Naive thymus-derived CD4-positive, alpha-beta T cell (primary cell): ENCODE measurements at regions not wholly inside any gene's neighbourhood (a gene's known extent, or its start where the extent isn't known, plus 50 kb on each side); places are given as distances from the start of the nearest gene placed in this dataset.

Experiments used
- ATAC-seq: fragments of 150-1000 bp; cut with Tn5 transposase; 2 replicates; pipeline ENCODE4 v1.10.0; 2021; ENCODE audit warnings: mild to moderate bottlenecking, moderate library complexity
- CTCF ChIA-PET: fragments of 350-600 bp; sonication (Branson Sonifier 250); formaldehyde crosslinking; loops from one replicate; lab custom pipeline; 2021; ENCODE audit warnings: antibody characterized with exemption; lab: Charles Lee
- POLR2A ChIA-PET: fragments of 350-600 bp; sonication (Branson Sonifier 250); formaldehyde crosslinking; loops from one replicate; lab custom pipeline; 2021; ENCODE audit warnings: antibody characterized with exemption, inconsistent platforms; lab: Charles Lee
- DNase-seq, 9 donors: peaks; one replicate each; pipeline versions ENCODE4 v3.0.0 to v3.0.0-alpha.2; 2020 to 2022; ENCODE audit warnings: mixed read lengths in 1 of 9
- H3K27ac ChIP-seq: one replicate; pipeline ENCODE4 v1.7.0; 2013; ENCODE audit warnings: mild to moderate bottlenecking, low read depth, low read length, moderate library complexity
- H3K27me3 ChIP-seq, 2 donors: one replicate each; pipeline ENCODE4 v1.7.0; 2013; ENCODE audit warnings: low read length in 2 of 2, mild to moderate bottlenecking in 2 of 2, moderate library complexity in 2 of 2; ENCODE audit not compliant: control insufficient read depth in 2 of 2, insufficient read depth in 2 of 2
- H3K36me3 ChIP-seq, 3 experiments: 1 replicate in 2 of 3; 2 replicates in 1 of 3; pipeline ENCODE4 v1.7.0; 2013; ENCODE audit warnings: low read length in 3 of 3, mild to moderate bottlenecking in 3 of 3, moderate library complexity in 1 of 3; ENCODE audit not compliant: insufficient read depth in 3 of 3, control insufficient read depth in 2 of 3
- H3K4me1 ChIP-seq, 2 donors: one replicate each; pipeline ENCODE4 v1.7.0; 2013; ENCODE audit warnings: low read length in 2 of 2, mild to moderate bottlenecking in 2 of 2, moderate library complexity in 1 of 2; ENCODE audit not compliant: control insufficient read depth in 2 of 2, insufficient read depth in 2 of 2
- H3K4me3 ChIP-seq: 2 replicates; pipeline ENCODE4 v1.7.0; 2013; ENCODE audit warnings: mild to moderate bottlenecking, low read length
- H3K9me3 ChIP-seq, 3 experiments: 1 replicate in 2 of 3; 2 replicates in 1 of 3; pipeline ENCODE4 v1.7.0; 2013; ENCODE audit warnings: low read length in 3 of 3; ENCODE audit not compliant: control insufficient read depth in 2 of 3
- H3K27ac Mint-ChIP-seq, 9 donors: one replicate each; pipeline ENCODE4 v1.8.0; 2020 to 2022; ENCODE audit warnings: mixed read lengths in 9 of 9, mild to moderate bottlenecking in 8 of 9, moderate library complexity in 5 of 9, inconsistent platforms in 2 of 9
- H3K27me3 Mint-ChIP-seq, 5 donors: one replicate each; pipeline ENCODE4 v1.8.0; 2021 to 2022; ENCODE audit warnings: mixed read lengths in 5 of 5, mild to moderate bottlenecking in 1 of 5
- H3K36me3 Mint-ChIP-seq, 5 donors: one replicate each; pipeline ENCODE4 v1.8.0; 2020 to 2022; ENCODE audit warnings: mixed read lengths in 5 of 5, mild to moderate bottlenecking in 3 of 5, inconsistent platforms in 1 of 5
- H3K4me1 Mint-ChIP-seq, 7 donors: one replicate each; pipeline ENCODE4 v1.8.0; 2020 to 2022; ENCODE audit warnings: mixed read lengths in 7 of 7, mild to moderate bottlenecking in 3 of 7, inconsistent platforms in 1 of 7
- H3K4me3 Mint-ChIP-seq, 10 donors: one replicate each; pipeline ENCODE4 v1.8.0; 2020 to 2022; ENCODE audit warnings: mild to moderate bottlenecking in 10 of 10, mixed read lengths in 10 of 10, moderate library complexity in 6 of 10, inconsistent platforms in 2 of 10
- H3K9me3 Mint-ChIP-seq, 11 donors: one replicate each; pipeline ENCODE4 v1.8.0; 2020 to 2022; ENCODE audit warnings: mixed read lengths in 11 of 11, mild to moderate bottlenecking in 4 of 11, inconsistent platforms in 1 of 11, moderate library complexity in 1 of 11
- intact Hi-C, 2 donors: fragments of 100-400 bp; cut with micrococcal nuclease; formaldehyde crosslinking; loops; one replicate each; pipeline ENCODE4 v1.15.1; 2023

DNA sequence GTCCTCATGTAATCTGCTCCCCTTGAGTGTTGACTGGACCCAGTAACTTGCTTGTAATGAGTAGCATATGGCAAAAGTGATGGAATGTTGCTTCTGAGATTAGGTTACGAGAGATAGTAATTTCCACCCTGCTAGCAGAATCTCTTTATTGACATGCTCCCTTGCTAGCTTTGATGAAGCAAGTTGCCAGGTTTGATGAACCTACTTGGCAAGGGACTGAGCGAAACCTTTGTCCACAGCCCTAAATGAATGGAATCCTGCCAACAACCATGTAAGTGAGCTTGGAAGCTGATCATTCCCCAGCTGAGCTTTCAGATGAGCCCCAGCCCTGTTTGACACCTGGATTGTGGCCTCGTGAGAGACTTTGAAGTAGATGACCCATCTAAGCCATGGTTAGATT is 120.8 kb upstream of the PLXNC1 start:
- Mint-ChIP-seq H3K4me1 (peaks cover 15 to 48% (median 31%) of the 10 kb centered on the region in 7 donors), H3K36me3 (peaks cover 6 to 24% (median 16%) of the 10 kb centered on the region in 5 donors)

DNA sequence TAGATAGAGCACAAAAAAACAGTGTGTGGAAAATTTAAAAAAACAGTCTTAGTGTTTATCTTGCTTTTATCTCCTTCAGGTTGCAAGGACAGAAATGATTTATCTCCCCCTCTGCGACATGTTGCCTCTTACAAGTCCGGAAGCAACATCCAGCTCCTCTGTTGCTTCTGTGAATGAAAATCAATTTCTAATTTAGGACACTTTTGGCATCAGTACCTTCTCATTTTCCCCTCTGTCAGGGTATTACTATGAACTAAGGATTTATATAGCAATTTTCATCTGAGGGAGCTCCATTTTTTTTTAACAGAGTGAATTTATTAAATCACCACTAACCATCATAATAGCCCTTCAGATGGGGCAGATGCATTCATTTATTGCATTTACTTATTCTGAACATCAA is 116.6 kb upstream of the PLXNC1 start:
- intact Hi-C loops = loop anchor here in 1 of 2 donors (2.0 kb wide), 1 partner anchor 289 kb away; no protein-coding TSS in a partner anchor
- ATAC-seq = no peak
- DNase-seq = no peak
- ChIA-PET CTCF (interaction anchor here (1.2 to 1.9 kb wide), 2 partner anchors 11 to 25 kb away, joined by 3 to 7 read pairs; no protein-coding TSS in a partner anchor), POLR2A (interaction anchor here (0.6 to 2.6 kb wide), 6 partner anchors 10 to 355 kb away, joined by 3 to 22 read pairs (median 6); partner anchors contain the start of gene CRADD)
- Mint-ChIP-seq H3K9me3 (peaks cover 5 to 37% (median 16%) of the 10 kb centered on the region in 11 donors), H3K27me3 (peaks cover 0 to under 1% (median 0%) of the 10 kb centered on the region in 5 donors), H3K27ac (peak overlapping the region; percentile 20 to 96 (median 88)), H3K4me1 (peaks cover 24 to 66% (median 52%) of the 10 kb centered on the region in 7 donors), H3K36me3 (peaks cover 7 to 32% (median 9%) of the 10 kb centered on the region in 5 donors), H3K4me3 (peak overlapping the region in 9 of 10 donors; percentile 43 to 89 (median 74))
- Histone ChIP-seq H3K4me1 (peaks cover 0 to 45% of the 10 kb centered on the region in 2 donors), H3K27me3 (no peaks in the 10 kb centered on the region), H3K27ac (peak overlapping the region; percentile 52), H3K36me3 (no peaks in the 10 kb centered on the region), H3K9me3 (no peaks in the 10 kb centered on the region), H3K4me3 (no peak overlapping the region)

More for the DNA sequence above, 120.8 kb upstream of the PLXNC1 start:
- Histone ChIP-seq H3K4me3 (no peak overlapping the region), H3K36me3 (no peaks in the 10 kb centered on the region), H3K27me3 (no peaks in the 10 kb centered on the region), H3K9me3 (peaks cover 0 to 10% (median 0%) of the 10 kb centered on the region in 3 experiments), H3K4me1 (peaks cover 0 to 28% of the 10 kb centered on the region in 2 donors), H3K27ac (no peak overlapping the region)
- Mint-ChIP-seq H3K4me3 (no peak overlapping the region), H3K27ac (no peak overlapping the region), H3K27me3 (peaks cover 0 to 2% (median 0%) of the 10 kb centered on the region in 5 donors), H3K9me3 (peaks cover 5 to 32% (median 18%) of the 10 kb centered on the region in 11 donors)
- DNase-seq (no peak), ATAC-seq (no peak)
- CTCF ChIA-PET = interaction anchor here (0.9 to 1.2 kb wide), 2 partner anchors 19 to 54 kb away, joined by 3 read pairs; no protein-coding TSS in a partner anchor
- intact Hi-C loops = no loop called here
- POLR2A ChIA-PET = interaction anchor here (0.8 to 1.4 kb wide), 2 partner anchors 9 to 10 kb away, joined by 3 to 4 read pairs; no protein-coding TSS in a partner anchor

DNA sequence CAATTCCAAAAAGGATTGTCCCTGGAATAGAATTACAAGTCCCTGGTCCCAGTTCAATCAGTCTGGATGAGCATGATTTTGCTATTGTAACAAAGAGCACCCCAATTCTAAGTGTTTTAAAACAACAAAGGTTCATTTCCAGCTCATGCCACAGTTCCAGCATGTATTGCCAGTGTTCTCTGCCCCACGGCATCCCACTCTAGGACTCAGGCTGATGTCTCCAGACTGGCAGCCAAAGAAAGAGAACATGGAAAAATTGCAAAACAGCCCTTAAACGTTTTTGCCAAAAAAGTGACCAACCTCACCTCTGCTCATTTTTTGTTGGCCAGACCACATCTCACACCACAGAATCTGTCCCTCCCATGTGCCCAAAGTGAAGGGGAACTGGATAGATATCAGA is 116.0 kb upstream of the PLXNC1 start:
- peak overlapping the region in 8 of 9 donors; percentile 82 to 97 (median 89) for H3K27ac Mint-ChIP-seq
- peak overlapping the region in 9 of 10 donors; percentile 44 to 89 (median 75) for H3K4me3 Mint-ChIP-seq
- DNase-seq = no peak
- POLR2A ChIA-PET = interaction anchor here (0.7 to 2.6 kb wide), 4 partner anchors 10 to 356 kb away, joined by 3 to 22 read pairs (median 8); partner anchors contain the start of gene CRADD
- peaks cover 5 to 37% (median 16%) of the 10 kb centered on the region in 11 donors for H3K9me3 Mint-ChIP-seq
- peaks cover 24 to 66% (median 52%) of the 10 kb centered on the region in 7 donors for H3K4me1 Mint-ChIP-seq
- intact Hi-C loops = loop anchor here in 1 of 2 donors (2.0 kb wide), 1 partner anchor 290 kb away; no protein-coding TSS in a partner anchor
- CTCF ChIA-PET = interaction anchor here (0.6 to 1.9 kb wide), 3 partner anchors 25 to 606 kb away, joined by 3 to 7 read pairs (median 3); no protein-coding TSS in a partner anchor
- Histone ChIP-seq H3K4me1 (peaks cover 0 to 45% of the 10 kb centered on the region in 2 donors), H3K9me3 (no peaks in the 10 kb centered on the region), H3K27ac (peak overlapping the region; percentile 52), H3K27me3 (no peaks in the 10 kb centered on the region), H3K36me3 (no peaks in the 10 kb centered on the region), H3K4me3 (peak overlapping the region; percentile 4)
- no peak for ATAC-seq
- H3K27me3 Mint-ChIP-seq = no peaks in the 10 kb centered on the region
- peaks cover 7 to 32% (median 9%) of the 10 kb centered on the region in 5 donors for H3K36me3 Mint-ChIP-seq

DNA sequence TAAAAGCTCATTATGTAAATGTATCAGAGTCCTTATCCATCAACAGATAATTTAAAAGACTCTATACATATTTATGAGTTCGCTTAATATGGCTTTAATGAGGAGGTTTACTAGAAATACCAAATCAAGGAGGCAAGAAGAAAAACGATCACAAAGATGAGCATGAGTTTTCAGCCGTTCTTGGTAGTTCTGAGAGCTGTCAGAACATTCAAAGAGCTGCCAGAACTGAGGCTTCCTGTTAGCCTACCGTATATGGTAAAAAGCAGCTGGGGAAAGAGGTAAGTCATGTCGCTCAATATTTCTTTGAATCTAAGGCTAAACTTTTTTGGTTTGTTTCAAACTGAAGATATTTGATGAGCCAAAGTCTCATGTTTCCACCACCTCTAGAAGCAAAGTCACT is 115.3 kb upstream of the PLXNC1 start:
- peaks cover 0 to 45% of the 10 kb centered on the region in 2 donors for H3K4me1 ChIP-seq
- no peaks in the 10 kb centered on the region for H3K36me3 ChIP-seq
- H3K4me3 ChIP-seq = peak overlapping the region; percentile 4
- Mint-ChIP-seq H3K9me3 (peaks cover 5 to 31% (median 14%) of the 10 kb centered on the region in 11 donors), H3K36me3 (peaks cover 7 to 32% (median 8%) of the 10 kb centered on the region in 5 donors), H3K4me3 (peak overlapping the region; percentile 44 to 89 (median 74)), H3K27ac (peak overlapping the region; percentile 47 to 97 (median 88)), H3K4me1 (peaks cover 24 to 65% (median 52%) of the 10 kb centered on the region in 7 donors), H3K27me3 (no peaks in the 10 kb centered on the region)
- ATAC-seq (peak; percentile 90), DNase-seq (peak in 7 of 9 donors; percentile 28 to 68 (median 52))
- POLR2A ChIA-PET = interaction anchor here (0.5 to 2.6 kb wide), 6 partner anchors 11 to 460 kb away, joined by 3 to 22 read pairs (median 4); partner anchors contain the start of gene CRADD
- CTCF ChIA-PET = interaction anchor here (0.6 to 1.9 kb wide), 5 partner anchors 11 to 607 kb away, joined by 3 to 7 read pairs (median 3); no protein-coding TSS in a partner anchor
- H3K27ac ChIP-seq = peak overlapping the region; percentile 52
- no peaks in the 10 kb centered on the region for H3K9me3 ChIP-seq
- intact Hi-C loops = loop anchor here in 1 of 2 donors (1.0 to 2.0 kb wide), 3 partner anchors 26 to 356 kb away; partner anchors contain the start of gene CRADD
- no peaks in the 10 kb centered on the region for H3K27me3 ChIP-seq

DNA sequence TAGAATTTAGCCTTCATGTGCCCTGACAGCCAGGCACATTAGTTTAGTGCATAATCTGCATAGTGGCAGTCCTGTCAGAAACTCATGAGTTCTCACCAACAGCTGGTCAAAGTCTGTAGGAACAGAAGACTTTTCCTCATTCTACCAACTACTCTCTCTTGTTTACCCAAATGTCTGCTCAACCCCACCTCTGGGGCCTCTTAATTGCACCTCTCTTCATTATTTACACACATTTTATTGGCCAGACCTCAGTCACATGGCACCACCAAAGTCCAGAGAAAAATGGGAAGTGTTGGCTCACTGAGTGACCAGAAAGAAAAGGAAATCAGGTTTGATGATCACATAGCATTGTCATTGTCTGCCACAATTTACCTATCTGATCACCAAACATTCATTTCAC is 114.6 kb upstream of the PLXNC1 start:
- peak overlapping the region; percentile 52 for H3K27ac ChIP-seq
- H3K36me3 ChIP-seq = no peaks in the 10 kb centered on the region
- peak overlapping the region in 8 of 9 donors; percentile 26 to 97 (median 89) for H3K27ac Mint-ChIP-seq
- peak overlapping the region in 7 of 10 donors; percentile 0 to 89 (median 74) for H3K4me3 Mint-ChIP-seq
- CTCF ChIA-PET = interaction anchor here (0.6 to 1.9 kb wide), 3 partner anchors 11 to 27 kb away, joined by 3 to 7 read pairs (median 4); no protein-coding TSS in a partner anchor
- intact Hi-C loops = loop anchor here in 1 of 2 donors (1.0 to 2.0 kb wide), 3 partner anchors 26 to 356 kb away; partner anchors contain the start of gene CRADD
- ATAC-seq (no peak), DNase-seq (no peak)
- POLR2A ChIA-PET = interaction anchor here (0.5 to 2.6 kb wide), 6 partner anchors 25 to 564 kb away, joined by 3 to 22 read pairs (median 4); partner anchors contain the start of gene CRADD
- no peak overlapping the region for H3K4me3 ChIP-seq
- H3K4me1 ChIP-seq = peaks cover 0 to 45% of the 10 kb centered on the region in 2 donors
- H3K27me3 Mint-ChIP-seq = no peaks in the 10 kb centered on the region
- H3K27me3 ChIP-seq = no peaks in the 10 kb centered on the region
- H3K9me3 ChIP-seq = no peaks in the 10 kb centered on the region
- H3K36me3 Mint-ChIP-seq = peaks cover 4 to 35% (median 12%) of the 10 kb centered on the region in 5 donors
- peaks cover 24 to 60% (median 52%) of the 10 kb centered on the region in 7 donors for H3K4me1 Mint-ChIP-seq
- H3K9me3 Mint-ChIP-seq = peaks cover 3 to 32% (median 15%) of the 10 kb centered on the region in 11 donors

DNA sequence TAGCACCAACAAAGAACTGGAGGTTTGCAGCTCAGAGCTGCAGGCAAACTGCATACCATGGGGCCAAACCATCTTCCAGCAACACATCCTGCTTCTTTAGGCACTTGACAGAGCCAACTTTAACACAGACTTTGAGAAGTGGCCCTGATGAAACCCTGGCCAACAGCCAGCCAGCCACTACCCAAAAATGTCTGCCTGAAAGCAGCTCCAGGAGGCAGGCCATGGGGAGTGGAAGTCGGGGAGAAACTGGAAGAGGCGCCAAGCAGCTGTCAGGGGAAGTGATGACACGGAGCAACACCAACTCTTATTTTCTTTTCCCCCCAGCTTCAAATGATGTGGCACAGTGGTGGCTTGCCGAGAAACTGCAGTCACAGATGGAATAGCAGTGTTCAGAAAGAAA is 110.9 kb upstream of the PLXNC1 start:
- Mint-ChIP-seq H3K27me3 (no peaks in the 10 kb centered on the region), H3K36me3 (peaks cover 4 to 17% (median 14%) of the 10 kb centered on the region in 5 donors), H3K4me3 (no peak overlapping the region), H3K4me1 (peaks cover 12 to 29% (median 22%) of the 10 kb centered on the region in 7 donors), H3K27ac (no peak overlapping the region), H3K9me3 (peaks cover 3 to 51% (median 16%) of the 10 kb centered on the region in 11 donors)
- intact Hi-C loops = no loop called here
- ATAC-seq (no peak), DNase-seq (no peak)
- Histone ChIP-seq H3K4me1 (peaks cover 0 to 19% of the 10 kb centered on the region in 2 donors), H3K9me3 (peaks cover 0 to 5% (median 0%) of the 10 kb centered on the region in 3 experiments), H3K27ac (no peak overlapping the region), H3K36me3 (no peaks in the 10 kb centered on the region), H3K4me3 (no peak overlapping the region), H3K27me3 (no peaks in the 10 kb centered on the region)
- CTCF ChIA-PET = interaction anchor here (1.2 kb wide), 1 partner anchor 38 kb away, joined by 3 read pairs; no protein-coding TSS in a partner anchor
- POLR2A ChIA-PET = no interaction called here
